ENCODE measurements at regions not wholly inside any gene's neighbourhood (a gene's known extent, or its start where the extent isn't known, plus 50 kb on each side); places are given as distances from the start of the nearest gene placed in this dataset.
"Not testable (repeated sequence)": the region's sequence is repeated elsewhere in the genome, so short reads cannot be mapped to it uniquely, and the experiment has no call there.

DNA sequence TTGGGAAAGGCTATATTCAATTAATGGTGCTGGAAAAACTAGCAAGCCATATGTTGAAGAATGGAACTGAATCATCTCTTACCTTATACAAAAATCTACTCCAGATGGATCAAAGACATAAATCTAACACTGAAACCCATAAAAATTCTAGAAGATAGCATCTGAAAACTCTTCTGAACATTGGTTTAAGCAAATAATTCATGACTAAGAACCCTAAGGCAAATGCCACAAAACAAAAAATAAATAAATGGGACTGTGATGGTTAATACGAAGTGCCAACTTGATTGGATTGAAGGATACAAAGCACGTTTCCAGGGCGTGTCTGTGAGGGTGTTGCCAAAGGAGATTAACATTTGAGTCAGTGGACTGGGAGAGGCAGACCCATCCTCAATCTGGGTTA, 1130.0 kb downstream of the DNAJB9 start:
- H3K79me2 ChIP-seq (ENCODE audit: insufficient read depth, low read length): no peaks in the 10 kb centered on the region
- peaks cover 0 to 2% (median 0%) of the 10 kb centered on the region in 3 donors for H3K27me3 Mint-ChIP-seq (ENCODE audit: low read depth in 3 of 3)
- TF ChIP-seq CTCF (IDR thresholded peaks at IDR 0.05): no peak
- H3K9me3 Mint-ChIP-seq: peaks cover 0 to 8% (median 2%) of the 10 kb centered on the region in 7 donors
- H4K20me1 ChIP-seq (ENCODE audit: insufficient read depth, low read length): no peaks in the 10 kb centered on the region
- H3K9me3 ChIP-seq (replicated peaks in 1 of 2; ENCODE audit: control insufficient read depth in 1 of 2, insufficient read depth in 1 of 2, low read length in 2 of 2): no peaks in the 10 kb centered on the region
- no peak overlapping the region for H3K27ac ChIP-seq (ENCODE audit: low read depth in 1 of 2, low read length in 2 of 2)
- no peaks in the 10 kb centered on the region for H3K36me3 Mint-ChIP-seq
- no peak overlapping the region for H3K27ac Mint-ChIP-seq
- no peak overlapping the region for H3K9ac ChIP-seq (ENCODE audit: insufficient read depth, low read length, poor library complexity, severe bottlenecking)
- H3K4me3 ChIP-seq (replicated peaks in 1 of 3; ENCODE audit: low read depth in 2 of 3, low read length in 3 of 3): no peak overlapping the region
- no peak for DNase-seq
- intact Hi-C loops (cut with micrococcal nuclease): no loop called here
- H3K4me1 Mint-ChIP-seq: no peaks in the 10 kb centered on the region
- 92% methylated on average over 2 of the region's 3 CpGs for WGBS (ENCODE audit: insufficient coverage)
- H2AFZ ChIP-seq (ENCODE audit: insufficient read depth, low read depth, low read length, poor library complexity, severe bottlenecking): no peak overlapping the region
- H3K4me3 Mint-ChIP-seq: no peak overlapping the region
- no peaks in the 10 kb centered on the region for H3K27me3 ChIP-seq (ENCODE audit: control insufficient read depth in 2 of 2, insufficient read depth in 2 of 2, low read length in 2 of 2)
- no peaks in the 10 kb centered on the region for H3K36me3 ChIP-seq (replicated peaks in 1 of 2; ENCODE audit: control insufficient read depth in 1 of 2, insufficient read depth in 2 of 2, low read length in 2 of 2)
- no peak overlapping the region for H3K4me2 ChIP-seq (replicated peaks; ENCODE audit: extremely low read depth, low read length, poor library complexity, severe bottlenecking)
- no peaks in the 10 kb centered on the region for H3K4me1 ChIP-seq (ENCODE audit: control insufficient read depth in 1 of 2, insufficient read depth in 2 of 2, low read length in 2 of 2)

GRCh38 chr7:109713366-109713765, 1143.7 kb downstream of the DNAJB9 start:
- Histone ChIP-seq H3K4me2 (replicated peaks; ENCODE audit: extremely low read depth, low read length, poor library complexity, severe bottlenecking) (no peak overlapping the region), H4K20me1 (ENCODE audit: insufficient read depth, low read length) (no peaks in the 10 kb centered on the region), H3K27me3 (ENCODE audit: control insufficient read depth in 2 of 2, insufficient read depth in 2 of 2, low read length in 2 of 2) (no peaks in the 10 kb centered on the region), H3K79me2 (ENCODE audit: insufficient read depth, low read length) (no peaks in the 10 kb centered on the region), H3K4me3 (replicated peaks in 1 of 3; ENCODE audit: low read depth in 2 of 3, low read length in 3 of 3) (no peak overlapping the region), H3K27ac (ENCODE audit: low read depth in 1 of 2, low read length in 2 of 2) (no peak overlapping the region), H3K4me1 (ENCODE audit: control insufficient read depth in 1 of 2, insufficient read depth in 2 of 2, low read length in 2 of 2) (no peaks in the 10 kb centered on the region), H3K36me3 (replicated peaks in 1 of 2; ENCODE audit: control insufficient read depth in 1 of 2, insufficient read depth in 2 of 2, low read length in 2 of 2) (no peaks in the 10 kb centered on the region), H3K9me3 (replicated peaks in 1 of 2; ENCODE audit: control insufficient read depth in 1 of 2, insufficient read depth in 1 of 2, low read length in 2 of 2) (no peaks in the 10 kb centered on the region), H2AFZ (ENCODE audit: insufficient read depth, low read depth, low read length, poor library complexity, severe bottlenecking) (no peak overlapping the region), H3K9ac (ENCODE audit: insufficient read depth, low read length, poor library complexity, severe bottlenecking) (no peak overlapping the region)
- Mint-ChIP-seq H3K27me3 (ENCODE audit: low read depth in 3 of 3) (no peaks in the 10 kb centered on the region), H3K9me3 (peaks cover 0 to 8% (median 2%) of the 10 kb centered on the region in 7 donors), H3K27ac (no peak overlapping the region), H3K4me3 (no peak overlapping the region), H3K4me1 (no peaks in the 10 kb centered on the region), H3K36me3 (no peaks in the 10 kb centered on the region)
- no peak for DNase-seq
- no CpG with 5 or more reads among the region's 1 CpG for WGBS (ENCODE audit: insufficient coverage)
- TF ChIP-seq CTCF (IDR thresholded peaks at IDR 0.05): no peak
- intact Hi-C loops (cut with micrococcal nuclease): no loop called here

DNA sequence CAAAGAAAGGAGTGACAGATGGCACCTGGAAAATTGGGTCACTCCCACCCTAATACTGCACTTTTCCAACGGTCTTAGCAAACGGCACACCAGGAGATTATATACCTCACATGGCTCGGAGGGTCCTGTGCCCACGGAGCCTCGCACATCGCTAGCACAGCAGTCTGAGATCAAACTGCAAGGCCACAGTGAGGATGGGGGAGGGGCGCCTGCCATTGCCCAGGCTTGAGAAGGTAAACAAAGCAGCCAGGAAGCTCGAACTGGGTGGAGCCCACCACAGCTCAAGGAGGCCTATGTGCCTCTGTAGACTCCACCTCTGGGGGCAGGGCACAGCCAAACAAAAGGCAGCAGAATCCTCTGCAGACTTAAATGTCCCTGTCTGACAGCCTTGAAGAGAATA, 1149.7 kb downstream of the DNAJB9 start:
- H3K27ac ChIP-seq (ENCODE audit: low read depth in 1 of 2, low read length in 2 of 2); DNase-seq; H4K20me1 ChIP-seq (ENCODE audit: insufficient read depth, low read length); H3K4me1 ChIP-seq (ENCODE audit: control insufficient read depth in 1 of 2, insufficient read depth in 2 of 2, low read length in 2 of 2); H3K9ac ChIP-seq (ENCODE audit: insufficient read depth, low read length, poor library complexity, severe bottlenecking); H3K9me3 ChIP-seq (replicated peaks in 1 of 2; ENCODE audit: control insufficient read depth in 1 of 2, insufficient read depth in 1 of 2, low read length in 2 of 2); H3K4me1 Mint-ChIP-seq; intact Hi-C loops (cut with micrococcal nuclease); H3K4me3 ChIP-seq (replicated peaks in 1 of 3; ENCODE audit: low read depth in 2 of 3, low read length in 3 of 3); H2AFZ ChIP-seq (ENCODE audit: insufficient read depth, low read depth, low read length, poor library complexity, severe bottlenecking); H3K36me3 Mint-ChIP-seq; H3K27me3 ChIP-seq (ENCODE audit: control insufficient read depth in 2 of 2, insufficient read depth in 2 of 2, low read length in 2 of 2); H3K4me2 ChIP-seq (replicated peaks; ENCODE audit: extremely low read depth, low read length, poor library complexity, severe bottlenecking); H3K79me2 ChIP-seq (ENCODE audit: insufficient read depth, low read length); H3K4me3 Mint-ChIP-seq; H3K36me3 ChIP-seq (replicated peaks in 1 of 2; ENCODE audit: control insufficient read depth in 1 of 2, insufficient read depth in 2 of 2, low read length in 2 of 2); H3K27me3 Mint-ChIP-seq (ENCODE audit: low read depth in 3 of 3); H3K27ac Mint-ChIP-seq: not testable (repeated sequence)
- 87% methylated on average over 4 of the region's 8 CpGs for WGBS (ENCODE audit: insufficient coverage)
- peaks cover 5 to 23% (median 13%) of the 10 kb centered on the region in 7 donors for H3K9me3 Mint-ChIP-seq
